HEK293 (cell line): ENCODE measurements at regions not wholly inside any gene's neighbourhood (a gene's known extent, or its start where the extent isn't known, plus 50 kb on each side); places are given as distances from the start of the nearest gene placed in this dataset.

Experiments
- CTCF ChIA-PET: fragments of 350-600 bp; formaldehyde crosslinking; extraction: SDS; loops from one replicate; lab custom pipeline; 2021; ENCODE audit warnings: antibody characterized with exemption; lab: Yijun Ruan, JAX
- POLR2A ChIA-PET: fragments of 300-600 bp; formaldehyde crosslinking; extraction: SDS; loops from one replicate; lab custom pipeline; 2020; ENCODE audit warnings: antibody characterized with exemption, inconsistent platforms; lab: Yijun Ruan, JAX
- H3K27ac ChIP-seq: fragments of 200-500 bp; sonication (Bioruptor generic); 2 replicates; pipeline ENCODE4 v1.5.1; 2014; ENCODE audit warnings: low read depth, low read length, control low read depth, inconsistent platforms; ENCODE audit errors: extremely low read depth
- H3K36me3 ChIP-seq, 2 experiments: fragments of 200-500 bp in 1 of 2; sonication (Bioruptor generic) in 1 of 2; 1 replicate in 1 of 2; 2 replicates in 1 of 2; pipeline ENCODE4 v1.5.1; 2014 to 2017; ENCODE audit warnings: inconsistent platforms in 2 of 2, low read length in 2 of 2; ENCODE audit not compliant: control insufficient read depth in 2 of 2, insufficient read depth in 1 of 2
- H3K4me1 ChIP-seq: fragments of 200-500 bp; sonication (Bioruptor generic); 2 replicates; pipeline ENCODE4 v1.5.1; 2014; ENCODE audit warnings: mild to moderate bottlenecking, low read length, inconsistent platforms; ENCODE audit not compliant: control insufficient read depth, insufficient read depth
- H3K4me3 ChIP-seq: 2 replicates; pipeline ENCODE4 v1.5.1; 2011; ENCODE audit warnings: low read depth, mild to moderate bottlenecking, control low read depth, low read length, moderate library complexity
- H3K9me3 ChIP-seq: fragments of 200-500 bp; sonication (Bioruptor generic); 2 replicates; pipeline ENCODE4 v1.5.1; 2014; ENCODE audit warnings: low read depth, low read length, inconsistent platforms; ENCODE audit not compliant: control insufficient read depth, insufficient read depth
- GFI1B ChIP-seq: fragments of 450-650 bp; formaldehyde crosslinking; IDR thresholded peaks from 2 replicates; pipeline ENCODE4 v1.5.1; 2016; ENCODE audit warnings: missing biosample characterization, missing genetic modification characterization
- GLIS1 ChIP-seq: fragments of 450-650 bp; formaldehyde crosslinking; IDR thresholded peaks from 2 replicates; pipeline ENCODE4 v1.5.1; 2016; ENCODE audit warnings: missing biosample characterization, missing genetic modification characterization
- KLF7 ChIP-seq: fragments of 450-650 bp; formaldehyde crosslinking; IDR thresholded peaks from 2 replicates; pipeline ENCODE4 v1.5.1; 2016; ENCODE audit warnings: missing biosample characterization, missing genetic modification characterization, borderline replicate concordance
- SP2 ChIP-seq: fragments of 450-650 bp; formaldehyde crosslinking; IDR thresholded peaks from 2 replicates; pipeline ENCODE4 v1.5.1; 2016; ENCODE audit warnings: missing biosample characterization, missing genetic modification characterization
- SP3 ChIP-seq: fragments of 450-650 bp; formaldehyde crosslinking; IDR thresholded peaks from 2 replicates; pipeline ENCODE4 v1.5.1; 2016; ENCODE audit warnings: missing biosample characterization, missing genetic modification characterization
- ZBTB17 ChIP-seq: fragments of 450-650 bp; formaldehyde crosslinking; IDR thresholded peaks from 2 replicates; pipeline ENCODE4 v1.5.1; 2016; ENCODE audit warnings: missing biosample characterization, missing genetic modification characterization
- ZBTB20 ChIP-seq: fragments of 450-650 bp; formaldehyde crosslinking; IDR thresholded peaks from 2 replicates; pipeline ENCODE4 v1.5.1; 2016; ENCODE audit warnings: missing biosample characterization, missing genetic modification characterization
- ZBTB21 ChIP-seq: fragments of 450-650 bp; formaldehyde crosslinking; IDR thresholded peaks from 2 replicates; pipeline ENCODE4 v1.5.1; 2017; ENCODE audit warnings: missing biosample characterization, missing genetic modification characterization
- ZBTB48 ChIP-seq: fragments of 450-650 bp; formaldehyde crosslinking; IDR thresholded peaks from 2 replicates; pipeline ENCODE4 v1.5.1; 2016; ENCODE audit warnings: missing biosample characterization, missing genetic modification characterization
- ZBTB49 ChIP-seq: fragments of 450-650 bp; formaldehyde crosslinking; IDR thresholded peaks from 2 replicates; pipeline ENCODE4 v1.5.1; 2016; ENCODE audit warnings: missing biosample characterization, missing genetic modification characterization, low read depth
- ZBTB8A ChIP-seq: fragments of 450-650 bp; formaldehyde crosslinking; IDR thresholded peaks from 2 replicates; pipeline ENCODE4 v1.5.1; 2016; ENCODE audit warnings: missing biosample characterization, missing genetic modification characterization
- ZIC2 ChIP-seq: fragments of 450-650 bp; formaldehyde crosslinking; IDR thresholded peaks from 2 replicates; pipeline ENCODE4 v1.5.1; 2016; ENCODE audit warnings: missing biosample characterization, missing genetic modification characterization
- ZNF10 ChIP-seq: fragments of 450-650 bp; formaldehyde crosslinking; IDR thresholded peaks from 2 replicates; pipeline ENCODE4 v1.5.1; 2017; ENCODE audit warnings: missing biosample characterization, missing genetic modification characterization
- ZNF121 ChIP-seq: fragments of 450-650 bp; formaldehyde crosslinking; IDR thresholded peaks from 2 replicates; pipeline ENCODE4 v1.5.1; 2016; ENCODE audit warnings: missing biosample characterization, missing genetic modification characterization
- ZNF146 ChIP-seq: fragments of 450-650 bp; formaldehyde crosslinking; IDR thresholded peaks from 2 replicates; pipeline ENCODE4 v1.5.1; 2016; ENCODE audit warnings: missing biosample characterization, missing genetic modification characterization
- ZNF155 ChIP-seq: fragments of 450-650 bp; formaldehyde crosslinking; IDR thresholded peaks from 2 replicates; pipeline ENCODE4 v1.5.1; 2016; ENCODE audit warnings: missing biosample characterization, missing genetic modification characterization
- ZNF16 ChIP-seq: fragments of 450-650 bp; formaldehyde crosslinking; IDR thresholded peaks from 2 replicates; pipeline ENCODE4 v1.5.1; 2016; ENCODE audit warnings: low read depth, missing biosample characterization, missing genetic modification characterization
- ZNF223 ChIP-seq: fragments of 450-650 bp; formaldehyde crosslinking; IDR thresholded peaks from 2 replicates; pipeline ENCODE4 v1.5.1; 2016; ENCODE audit warnings: missing biosample characterization, missing genetic modification characterization
- ZNF335 ChIP-seq: fragments of 450-650 bp; formaldehyde crosslinking; conservative IDR thresholded peaks from 2 replicates; pipeline ENCODE4 v1.5.1; 2016; ENCODE audit warnings: missing biosample characterization, missing genetic modification characterization
- ZNF488 ChIP-seq: fragments of 450-650 bp; formaldehyde crosslinking; IDR thresholded peaks from 2 replicates; pipeline ENCODE4 v1.5.1; 2016; ENCODE audit warnings: missing biosample characterization, missing genetic modification characterization
- ZNF544 ChIP-seq: fragments of 450-650 bp; formaldehyde crosslinking; IDR thresholded peaks from 2 replicates; pipeline ENCODE4 v1.5.0; 2017; ENCODE audit warnings: missing biosample characterization, missing genetic modification characterization
- ZNF558 ChIP-seq: fragments of 450-650 bp; formaldehyde crosslinking; IDR thresholded peaks from 2 replicates; pipeline ENCODE4 v1.5.1; 2016; ENCODE audit warnings: missing biosample characterization, missing genetic modification characterization
- ZNF596 ChIP-seq: fragments of 450-650 bp; IDR thresholded peaks from 2 replicates; pipeline ENCODE4 v1.5.0; 2018; ENCODE audit warnings: missing biosample characterization, mild to moderate bottlenecking, missing genetic modification characterization, moderate library complexity
- ZNF623 ChIP-seq: fragments of 450-650 bp; formaldehyde crosslinking; IDR thresholded peaks from 2 replicates; pipeline ENCODE4 v1.5.1; 2016; ENCODE audit warnings: missing biosample characterization, missing genetic modification characterization
- ZNF629 ChIP-seq: fragments of 450-650 bp; formaldehyde crosslinking; IDR thresholded peaks from 2 replicates; pipeline ENCODE4 v1.5.1; 2017; ENCODE audit warnings: missing biosample characterization, missing genetic modification characterization
- ZNF660 ChIP-seq: fragments of 450-650 bp; IDR thresholded peaks from 2 replicates; pipeline ENCODE4 v1.5.1; 2018; ENCODE audit warnings: missing biosample characterization, mild to moderate bottlenecking, missing genetic modification characterization
- ZNF701 ChIP-seq: fragments of 450-650 bp; formaldehyde crosslinking; IDR thresholded peaks from 2 replicates; pipeline ENCODE4 v1.5.1; 2016; ENCODE audit warnings: missing biosample characterization, missing genetic modification characterization
- ZNF792 ChIP-seq: fragments of 450-650 bp; formaldehyde crosslinking; IDR thresholded peaks from 2 replicates; pipeline ENCODE4 v1.5.1; 2016; ENCODE audit warnings: missing biosample characterization, missing genetic modification characterization
- ZSCAN23 ChIP-seq: fragments of 450-650 bp; formaldehyde crosslinking; IDR thresholded peaks from 2 replicates; pipeline ENCODE4 v1.5.1; 2016; ENCODE audit warnings: missing biosample characterization, missing genetic modification characterization
- ZXDB ChIP-seq: fragments of 450-650 bp; formaldehyde crosslinking; IDR thresholded peaks from 2 replicates; pipeline ENCODE4 v1.5.1; 2016; ENCODE audit warnings: missing biosample characterization, missing genetic modification characterization
- TF ChIP-seq, protein P1 (sequence below): fragments of 450-650 bp; formaldehyde crosslinking; IDR thresholded peaks from 2 replicates; pipeline ENCODE4 v1.5.1; 2016; ENCODE audit warnings: missing biosample characterization, missing genetic modification characterization, low read depth

GRCh38 chr11:45354976-45355705 lies 69.0 kb upstream of the SYT13 start (continued):
- TF ChIP-seq ZNF146 (tag by site-specific recombination) (no peak), ZNF121 (tag by site-specific recombination) (no peak), ZBTB49 (tag by site-specific recombination) (no peak), ZNF701 (no peak), ZBTB8A (tag by site-specific recombination) (peak; percentile 43), SP3 (tag by site-specific recombination) (peak; percentile 67), ZNF792 (tag by site-specific recombination) (no peak), ZNF629 (tag by site-specific recombination) (peak; percentile 82), SP2 (tag by site-specific recombination) (peak; percentile 66), ZBTB21 (tag by site-specific recombination) (peak; percentile 46; the same call in 1 of the 2 replicates), ZBTB17 (peak; percentile 72), ZXDB (tag by site-specific recombination) (peak; percentile 70), ZNF335 (tag by site-specific recombination) (peak; percentile 60), ZNF544 (no peak), ZNF558 (tag by site-specific recombination) (no peak), ZIC2 (peak; percentile 27; the same call in 1 of the 2 replicates), ZNF623 (no peak), GLIS1 (tag by site-specific recombination) (peak; percentile 23; the same call in 1 of the 2 replicates), ZNF16 (tag by site-specific recombination) (no peak), ZSCAN23 (tag by site-specific recombination) (no peak)
- TF ChIP-seq, protein P1, sequence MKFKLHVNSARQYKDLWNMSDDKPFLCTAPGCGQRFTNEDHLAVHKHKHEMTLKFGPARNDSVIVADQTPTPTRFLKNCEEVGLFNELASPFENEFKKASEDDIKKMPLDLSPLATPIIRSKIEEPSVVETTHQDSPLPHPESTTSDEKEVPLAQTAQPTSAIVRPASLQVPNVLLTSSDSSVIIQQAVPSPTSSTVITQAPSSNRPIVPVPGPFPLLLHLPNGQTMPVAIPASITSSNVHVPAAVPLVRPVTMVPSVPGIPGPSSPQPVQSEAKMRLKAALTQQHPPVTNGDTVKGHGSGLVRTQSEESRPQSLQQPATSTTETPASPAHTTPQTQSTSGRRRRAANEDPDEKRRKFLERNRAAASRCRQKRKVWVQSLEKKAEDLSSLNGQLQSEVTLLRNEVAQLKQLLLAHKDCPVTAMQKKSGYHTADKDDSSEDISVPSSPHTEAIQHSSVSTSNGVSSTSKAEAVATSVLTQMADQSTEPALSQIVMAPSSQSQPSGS = peak; percentile 73
- TF ChIP-seq, all 188 proteins: peak for 22

DNA sequence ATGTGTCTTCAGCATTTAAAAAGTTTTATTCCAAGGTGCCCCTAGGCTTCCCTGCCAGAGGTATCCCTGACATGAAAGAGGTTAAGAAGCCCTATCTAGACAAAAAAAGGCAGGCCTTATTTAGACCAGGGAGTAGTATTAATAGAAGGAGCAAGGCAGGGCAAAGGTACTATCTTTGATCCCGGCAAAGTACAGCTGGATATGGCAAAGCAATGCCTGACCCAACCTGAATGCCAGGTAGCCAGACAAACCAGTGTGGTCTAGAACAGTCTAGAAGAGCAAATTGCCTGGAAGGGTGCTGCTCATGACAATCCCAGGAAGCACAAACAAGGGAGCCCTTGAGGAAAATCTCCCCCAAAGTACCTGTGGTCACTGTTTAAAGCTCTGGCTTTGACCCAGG lies 62.6 kb upstream of the SYT13 start:
- CTCF ChIA-PET = interaction anchor here (2.2 to 3.6 kb wide), 3 partner anchors 9 to 423 kb away, joined by 10 to 14 read pairs (median 11); no protein-coding TSS in a partner anchor

More for the DNA sequence above, 62.6 kb upstream of the SYT13 start:
- Histone ChIP-seq H3K4me3 (no peak overlapping the region), H3K9me3 (no peaks in the 10 kb centered on the region), H3K4me1 (no peaks in the 10 kb centered on the region), H3K36me3 (no peaks in the 10 kb centered on the region), H3K27ac (no peak overlapping the region)
- TF ChIP-seq ZBTB20 (tag by site-specific recombination) (no peak), GFI1B (tag by site-specific recombination) (no peak), ZNF10 (tag by site-specific recombination) (no peak), ZNF488 (tag by site-specific recombination) (no peak), ZBTB48 (no peak), ZNF660 (tag by site-specific recombination) (no peak), KLF7 (tag by site-specific recombination) (no peak), ZNF596 (no peak), ZNF223 (tag by site-specific recombination) (no peak), ZNF155 (tag by site-specific recombination) (no peak)
- POLR2A ChIA-PET = interaction anchor here (0.5 to 0.7 kb wide), 2 partner anchors 219 to 575 kb away, joined by 3 read pairs; no protein-coding TSS in a partner anchor
